ENCODE measurements at regions not wholly inside any gene's neighbourhood (a gene's known extent, or its start where the extent isn't known, plus 50 kb on each side); places are given as distances from the start of the nearest gene placed in this dataset.

GRCh38 chrX:69319376-69319775, 154.1 kb upstream of the PJA1 start:
- 75 to 92% (median 86%) methylated on average over 3 to 7 of the region's 7 CpGs for WGBS, 5 donors
- Histone ChIP-seq H3K27ac (no peak overlapping the region), H3K27me3 (replicated peaks in 1 of 7) (no peaks in the 10 kb centered on the region), H3K4me1 (no peaks in the 10 kb centered on the region), H3K9me3 (no peaks in the 10 kb centered on the region), H3K36me3 (no peaks in the 10 kb centered on the region), H3K4me3 (no peak overlapping the region)
- no peak for TF ChIP-seq POLR2A (IDR thresholded peaks at IDR 0.05)
- no peak for TF ChIP-seq CTCF (IDR thresholded peaks at IDR 0.05 in 8 of 11, conservative IDR thresholded peaks at IDR 0.05 in 3 of 11)
- no peak for TF ChIP-seq POLR2AphosphoS5 (IDR thresholded peaks at IDR 0.05)
- intact Hi-C loops (cut with DNase I; ENCODE audit: low total_unique reads), result no loop called here
- DNase-seq, result no peak

GRCh38 chrX:69318651-69319340, 153.5 kb upstream of the PJA1 start:
- WGBS, 5 donors, result 79 to 97% (median 94%) methylated on average over 5 of the region's 5 CpGs
- H3K36me3 ChIP-seq, result no peaks in the 10 kb centered on the region
- no peaks in the 10 kb centered on the region for H3K4me1 ChIP-seq
- TF ChIP-seq CTCF (IDR thresholded peaks at IDR 0.05 in 8 of 11, conservative IDR thresholded peaks at IDR 0.05 in 3 of 11) (no peak), POLR2AphosphoS5 (IDR thresholded peaks at IDR 0.05) (no peak), POLR2A (IDR thresholded peaks at IDR 0.05) (no peak)
- no peak overlapping the region for H3K27ac ChIP-seq
- H3K9me3 ChIP-seq, result no peaks in the 10 kb centered on the region
- H3K4me3 ChIP-seq, result no peak overlapping the region
- intact Hi-C loops (cut with DNase I; ENCODE audit: low total_unique reads), result no loop called here
- no peaks in the 10 kb centered on the region for H3K27me3 ChIP-seq (replicated peaks in 1 of 7)
- no peak for DNase-seq

GRCh38 chrX:69317721-69318120, 152.5 kb upstream of the PJA1 start:
- Histone ChIP-seq H3K36me3 (no peaks in the 10 kb centered on the region), H3K27ac (no peak overlapping the region), H3K4me1 (no peaks in the 10 kb centered on the region), H3K9me3 (no peaks in the 10 kb centered on the region), H3K4me3 (no peak overlapping the region), H3K27me3 (replicated peaks in 1 of 7) (no peaks in the 10 kb centered on the region)
- WGBS, 5 donors, result 10 to 63% (median 30%) methylated on average over 2 of the region's 2 CpGs
- intact Hi-C loops (cut with DNase I; ENCODE audit: low total_unique reads), result no loop called here
- DNase-seq, result peak; percentile 34
- TF ChIP-seq CTCF (IDR thresholded peaks at IDR 0.05 in 8 of 11, conservative IDR thresholded peaks at IDR 0.05 in 3 of 11) (no peak), POLR2A (IDR thresholded peaks at IDR 0.05) (no peak), POLR2AphosphoS5 (IDR thresholded peaks at IDR 0.05) (no peak)

- H3K9me3 ChIP-seq, result no peaks in the 10 kb centered on the region
- TF ChIP-seq CTCF (IDR thresholded peaks at IDR 0.05 in 8 of 11, conservative IDR thresholded peaks at IDR 0.05 in 3 of 11) (no peak), POLR2A (IDR thresholded peaks at IDR 0.05) (no peak), POLR2AphosphoS5 (IDR thresholded peaks at IDR 0.05) (no peak)
- no peaks in the 10 kb centered on the region for H3K27me3 ChIP-seq (replicated peaks in 1 of 7)
- H3K4me3 ChIP-seq, result no peak overlapping the region
- WGBS, 5 donors, result 30 to 72% (median 60%) methylated on average over 6 to 20 of the region's 20 CpGs
- H3K27ac ChIP-seq, result no peak overlapping the region
- intact Hi-C loops (cut with DNase I; ENCODE audit: low total_unique reads), result no loop called here
- H3K4me1 ChIP-seq, result no peaks in the 10 kb centered on the region
- H3K36me3 ChIP-seq, result no peaks in the 10 kb centered on the region
- peak; percentile 62 for DNase-seq
Measured at GRCh38 chrX:69314436-69315348, 149.4 kb upstream of the PJA1 start.
